ENCODE measurements at regions not wholly inside any gene's neighbourhood (a gene's known extent, or its start where the extent isn't known, plus 50 kb on each side); places are given as distances from the start of the nearest gene placed in this dataset.

GRCh38 chr5:167633114-167633513 is 658.3 kb upstream of the WWC1 start:
- peaks cover 0 to 3% (median 0%) of the 10 kb centered on the region in 5 donors for H3K27me3 Mint-ChIP-seq
- Histone ChIP-seq H3K36me3 (ENCODE audit: control insufficient read depth in 2 of 3, insufficient read depth in 3 of 3, low read length in 3 of 3) (no peaks in the 10 kb centered on the region), H3K4me3 (ENCODE audit: low read length) (no peak overlapping the region), H3K9me3 (ENCODE audit: control insufficient read depth in 2 of 3, low read length in 3 of 3) (no peaks in the 10 kb centered on the region), H3K27ac (ENCODE audit: low read depth, low read length) (no peak overlapping the region), H3K27me3 (ENCODE audit: control insufficient read depth in 2 of 2, insufficient read depth in 2 of 2, low read length in 2 of 2) (no peaks in the 10 kb centered on the region), H3K4me1 (ENCODE audit: control insufficient read depth in 2 of 2, insufficient read depth in 2 of 2, low read length in 2 of 2) (no peaks in the 10 kb centered on the region)
- H3K36me3 Mint-ChIP-seq = no peaks in the 10 kb centered on the region
- intact Hi-C loops (cut with micrococcal nuclease) = no loop called here
- H3K9me3 Mint-ChIP-seq = peaks cover 0 to 18% (median 0%) of the 10 kb centered on the region in 11 donors
- H3K4me3 Mint-ChIP-seq = no peak overlapping the region
- DNase-seq (no peak), ATAC-seq (no peak)
- ChIA-PET POLR2A (no interaction called here), CTCF (no interaction called here)
- no peaks in the 10 kb centered on the region for H3K4me1 Mint-ChIP-seq
- no peak overlapping the region for H3K27ac Mint-ChIP-seq

- intact Hi-C loops (cut with micrococcal nuclease) = no loop called here
- no peaks in the 10 kb centered on the region for H3K36me3 ChIP-seq (ENCODE audit: control insufficient read depth in 2 of 3, insufficient read depth in 3 of 3, low read length in 3 of 3)
- Mint-ChIP-seq H3K27me3 (peaks cover 0 to 3% (median 0%) of the 10 kb centered on the region in 5 donors), H3K27ac (no peak overlapping the region), H3K36me3 (no peaks in the 10 kb centered on the region), H3K4me1 (no peaks in the 10 kb centered on the region), H3K4me3 (no peak overlapping the region), H3K9me3 (peaks cover 0 to 12% (median 0%) of the 10 kb centered on the region in 11 donors)
- no peak overlapping the region for H3K4me3 ChIP-seq (ENCODE audit: low read length)
- ATAC-seq (no peak), DNase-seq (no peak)
- H3K27me3 ChIP-seq (ENCODE audit: control insufficient read depth in 2 of 2, insufficient read depth in 2 of 2, low read length in 2 of 2) = no peaks in the 10 kb centered on the region
- H3K4me1 ChIP-seq (ENCODE audit: control insufficient read depth in 2 of 2, insufficient read depth in 2 of 2, low read length in 2 of 2) = no peaks in the 10 kb centered on the region
- H3K9me3 ChIP-seq (ENCODE audit: control insufficient read depth in 2 of 3, low read length in 3 of 3) = no peaks in the 10 kb centered on the region
- POLR2A ChIA-PET = no interaction called here
- no peak overlapping the region for H3K27ac ChIP-seq (ENCODE audit: low read depth, low read length)
- CTCF ChIA-PET = no interaction called here
Measured at GRCh38 chr5:167633931-167634341, 657.5 kb upstream of the WWC1 start.

- Mint-ChIP-seq H3K27ac (no peak overlapping the region), H3K36me3 (no peaks in the 10 kb centered on the region), H3K27me3 (peaks cover 0 to 3% (median 0%) of the 10 kb centered on the region in 5 donors), H3K4me3 (no peak overlapping the region), H3K9me3 (peaks cover 0 to 12% (median 0%) of the 10 kb centered on the region in 11 donors), H3K4me1 (no peaks in the 10 kb centered on the region)
- Histone ChIP-seq H3K27ac (ENCODE audit: low read depth, low read length) (no peak overlapping the region), H3K4me1 (ENCODE audit: control insufficient read depth in 2 of 2, insufficient read depth in 2 of 2, low read length in 2 of 2) (no peaks in the 10 kb centered on the region), H3K36me3 (ENCODE audit: control insufficient read depth in 2 of 3, insufficient read depth in 3 of 3, low read length in 3 of 3) (no peaks in the 10 kb centered on the region), H3K9me3 (ENCODE audit: control insufficient read depth in 2 of 3, low read length in 3 of 3) (no peaks in the 10 kb centered on the region), H3K27me3 (ENCODE audit: control insufficient read depth in 2 of 2, insufficient read depth in 2 of 2, low read length in 2 of 2) (no peaks in the 10 kb centered on the region), H3K4me3 (ENCODE audit: low read length) (no peak overlapping the region)
- ChIA-PET CTCF (no interaction called here), POLR2A (no interaction called here)
- ATAC-seq (no peak), DNase-seq (no peak)
- intact Hi-C loops (cut with micrococcal nuclease) = no loop called here
Measured at GRCh38 chr5:167634432-167634831, 657.0 kb upstream of the WWC1 start.

- POLR2A ChIA-PET = no interaction called here
Measured at GRCh38 chr5:167638816-167639215, 652.6 kb upstream of the WWC1 start.

DNA sequence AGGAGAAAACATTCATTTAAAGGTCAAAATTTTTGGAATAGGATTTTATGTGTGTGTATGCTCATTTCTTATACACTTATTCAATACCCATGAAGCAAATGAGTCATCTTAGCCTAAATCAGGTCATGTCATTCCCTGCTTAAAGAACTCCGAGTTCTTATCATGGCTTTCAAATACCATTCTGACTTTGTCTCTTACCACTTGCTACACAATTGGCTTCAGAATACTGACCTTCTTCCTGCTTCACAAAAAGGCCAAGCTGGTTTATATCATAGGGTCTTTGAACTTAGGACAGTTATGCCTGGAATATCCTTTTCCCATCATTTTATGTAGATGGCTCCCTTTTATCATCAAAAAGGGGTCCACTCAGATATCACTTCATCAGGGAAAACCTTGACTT is 652.2 kb upstream of the WWC1 start:
- Mint-ChIP-seq H3K9me3 (peaks cover 0 to 5% (median 0%) of the 10 kb centered on the region in 11 donors), H3K4me3 (no peak overlapping the region), H3K36me3 (no peaks in the 10 kb centered on the region), H3K27me3 (no peaks in the 10 kb centered on the region), H3K4me1 (no peaks in the 10 kb centered on the region), H3K27ac (no peak overlapping the region)
- Histone ChIP-seq H3K36me3 (ENCODE audit: control insufficient read depth in 2 of 3, insufficient read depth in 3 of 3, low read length in 3 of 3) (no peaks in the 10 kb centered on the region), H3K4me3 (ENCODE audit: low read length) (no peak overlapping the region), H3K27ac (ENCODE audit: low read depth, low read length) (no peak overlapping the region), H3K27me3 (ENCODE audit: control insufficient read depth in 2 of 2, insufficient read depth in 2 of 2, low read length in 2 of 2) (no peaks in the 10 kb centered on the region), H3K9me3 (ENCODE audit: control insufficient read depth in 2 of 3, low read length in 3 of 3) (no peaks in the 10 kb centered on the region), H3K4me1 (ENCODE audit: control insufficient read depth in 2 of 2, insufficient read depth in 2 of 2, low read length in 2 of 2) (no peaks in the 10 kb centered on the region)
- CTCF ChIA-PET = no interaction called here
- POLR2A ChIA-PET = no interaction called here
- no peak for ATAC-seq
- no peak for DNase-seq
- intact Hi-C loops (cut with micrococcal nuclease) = no loop called here

More at GRCh38 chr5:167638816-167639215, 652.6 kb upstream of the WWC1 start:
- Mint-ChIP-seq H3K4me1 (no peaks in the 10 kb centered on the region), H3K36me3 (no peaks in the 10 kb centered on the region), H3K27me3 (no peaks in the 10 kb centered on the region), H3K4me3 (no peak overlapping the region), H3K9me3 (peaks cover 0 to 5% (median 0%) of the 10 kb centered on the region in 11 donors), H3K27ac (no peak overlapping the region)
- H3K4me1 ChIP-seq (ENCODE audit: control insufficient read depth in 2 of 2, insufficient read depth in 2 of 2, low read length in 2 of 2) = no peaks in the 10 kb centered on the region
- no peak overlapping the region for H3K4me3 ChIP-seq (ENCODE audit: low read length)
- no peaks in the 10 kb centered on the region for H3K36me3 ChIP-seq (ENCODE audit: control insufficient read depth in 2 of 3, insufficient read depth in 3 of 3, low read length in 3 of 3)
- no peaks in the 10 kb centered on the region for H3K9me3 ChIP-seq (ENCODE audit: control insufficient read depth in 2 of 3, low read length in 3 of 3)
- CTCF ChIA-PET = no interaction called here
- no peak overlapping the region for H3K27ac ChIP-seq (ENCODE audit: low read depth, low read length)
- ATAC-seq (no peak), DNase-seq (no peak)
- H3K27me3 ChIP-seq (ENCODE audit: control insufficient read depth in 2 of 2, insufficient read depth in 2 of 2, low read length in 2 of 2) = no peaks in the 10 kb centered on the region
- intact Hi-C loops (cut with micrococcal nuclease) = no loop called here

DNA sequence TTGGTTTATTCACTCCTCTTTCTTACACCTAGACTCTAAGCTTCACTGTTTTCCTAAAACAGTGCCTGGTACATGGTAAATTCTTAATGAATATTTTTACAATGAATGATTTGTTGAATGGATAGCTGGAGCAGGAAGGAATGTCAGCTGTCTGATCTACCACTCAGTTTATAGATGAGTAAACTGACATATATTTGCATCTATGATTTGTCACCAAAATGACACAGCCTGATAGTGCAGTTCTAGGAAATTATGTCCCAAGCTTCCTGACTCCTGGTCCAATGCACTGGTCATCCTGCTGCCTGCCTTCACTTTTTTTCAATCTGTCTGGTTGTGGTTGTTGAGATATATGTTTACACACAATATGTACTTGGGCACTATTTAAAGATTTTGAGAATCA is 651.7 kb upstream of the WWC1 start:
- POLR2A ChIA-PET = no interaction called here
- H3K27me3 Mint-ChIP-seq = no peaks in the 10 kb centered on the region
- H3K27ac ChIP-seq (ENCODE audit: low read depth, low read length) = no peak overlapping the region
- intact Hi-C loops (cut with micrococcal nuclease) = no loop called here
- H3K36me3 Mint-ChIP-seq = no peaks in the 10 kb centered on the region
- H3K27me3 ChIP-seq (ENCODE audit: control insufficient read depth in 2 of 2, insufficient read depth in 2 of 2, low read length in 2 of 2) = no peaks in the 10 kb centered on the region
- CTCF ChIA-PET = no interaction called here
- H3K27ac Mint-ChIP-seq = no peak overlapping the region
- H3K36me3 ChIP-seq (ENCODE audit: control insufficient read depth in 2 of 3, insufficient read depth in 3 of 3, low read length in 3 of 3) = no peaks in the 10 kb centered on the region
- peaks cover 0 to 5% (median 0%) of the 10 kb centered on the region in 11 donors for H3K9me3 Mint-ChIP-seq
- no peak overlapping the region for H3K4me3 ChIP-seq (ENCODE audit: low read length)
- no peaks in the 10 kb centered on the region for H3K9me3 ChIP-seq (ENCODE audit: control insufficient read depth in 2 of 3, low read length in 3 of 3)
- H3K4me1 Mint-ChIP-seq = no peaks in the 10 kb centered on the region
- H3K4me1 ChIP-seq (ENCODE audit: control insufficient read depth in 2 of 2, insufficient read depth in 2 of 2, low read length in 2 of 2) = no peaks in the 10 kb centered on the region
- no peak for ATAC-seq
- DNase-seq = no peak
- no peak overlapping the region for H3K4me3 Mint-ChIP-seq

GRCh38 chr5:167642181-167642580 is 649.3 kb upstream of the WWC1 start:
- Mint-ChIP-seq H3K9me3 (peaks cover 0 to 6% (median 0%) of the 10 kb centered on the region in 11 donors), H3K36me3 (no peaks in the 10 kb centered on the region)

More at GRCh38 chr5:167642181-167642580, 649.3 kb upstream of the WWC1 start:
- ChIA-PET POLR2A (no interaction called here), CTCF (no interaction called here)
- Histone ChIP-seq H3K27ac (ENCODE audit: low read depth, low read length) (no peak overlapping the region), H3K27me3 (ENCODE audit: control insufficient read depth in 2 of 2, insufficient read depth in 2 of 2, low read length in 2 of 2) (no peaks in the 10 kb centered on the region), H3K4me1 (ENCODE audit: control insufficient read depth in 2 of 2, insufficient read depth in 2 of 2, low read length in 2 of 2) (no peaks in the 10 kb centered on the region), H3K4me3 (ENCODE audit: low read length) (no peak overlapping the region), H3K36me3 (ENCODE audit: control insufficient read depth in 2 of 3, insufficient read depth in 3 of 3, low read length in 3 of 3) (no peaks in the 10 kb centered on the region), H3K9me3 (ENCODE audit: control insufficient read depth in 2 of 3, low read length in 3 of 3) (no peaks in the 10 kb centered on the region)
- ATAC-seq = no peak
- no peak overlapping the region for H3K4me3 Mint-ChIP-seq
- intact Hi-C loops (cut with micrococcal nuclease) = no loop called here
- DNase-seq = no peak
- H3K27me3 Mint-ChIP-seq = no peaks in the 10 kb centered on the region
- H3K27ac Mint-ChIP-seq = no peak overlapping the region
- no peaks in the 10 kb centered on the region for H3K4me1 Mint-ChIP-seq

All from naive thymus-derived CD4-positive, alpha-beta T cell (primary cell).